WI38 (cell line): ENCODE measurements at regions not wholly inside any gene's neighbourhood (a gene's known extent, or its start where the extent isn't known, plus 50 kb on each side); places are given as distances from the start of the nearest gene placed in this dataset.

Source experiments
- H3K4me3 ChIP-seq: 2 replicates; pipeline ENCODE4 v1.5.1; 2011; ENCODE audit warnings: low read depth, mild to moderate bottlenecking, control low read depth, low read length
- CTCF ChIP-seq: IDR thresholded peaks from 2 replicates; pipeline ENCODE4 v1.5.1; 2012; ENCODE audit warnings: low read depth, mild to moderate bottlenecking, control low read depth, low read length

- no peak for TF ChIP-seq CTCF
- no peak overlapping the region for H3K4me3 ChIP-seq
These were observed 548.8 kb upstream of the ADAMTS5 start for GRCh38 chr21:27515676-27516075.

- no peak overlapping the region for H3K4me3 ChIP-seq
- no peak for TF ChIP-seq CTCF
These were observed 546.9 kb upstream of the ADAMTS5 start for GRCh38 chr21:27513825-27514224.

DNA sequence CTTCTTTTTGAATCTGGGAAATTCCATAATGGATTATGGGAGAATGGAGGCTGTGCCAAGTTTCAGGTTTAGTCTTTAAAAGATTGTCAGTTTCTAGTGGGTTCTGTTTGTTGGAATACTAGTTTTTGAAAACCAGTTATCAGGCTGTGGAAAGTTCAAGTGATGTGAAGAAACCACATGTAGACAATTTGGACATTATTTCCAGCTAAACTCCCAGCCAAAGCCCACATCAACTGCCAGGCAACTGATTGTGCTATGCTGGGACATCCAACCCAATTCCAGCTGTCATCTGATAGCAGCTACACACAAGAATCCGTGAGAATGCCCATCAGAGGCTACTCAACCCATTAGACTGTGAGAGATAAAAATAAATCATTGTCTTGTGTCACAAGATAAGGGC lies 546.1 kb upstream of the ADAMTS5 start:
- TF ChIP-seq CTCF, result no peak
- H3K4me3 ChIP-seq, result no peak overlapping the region

DNA sequence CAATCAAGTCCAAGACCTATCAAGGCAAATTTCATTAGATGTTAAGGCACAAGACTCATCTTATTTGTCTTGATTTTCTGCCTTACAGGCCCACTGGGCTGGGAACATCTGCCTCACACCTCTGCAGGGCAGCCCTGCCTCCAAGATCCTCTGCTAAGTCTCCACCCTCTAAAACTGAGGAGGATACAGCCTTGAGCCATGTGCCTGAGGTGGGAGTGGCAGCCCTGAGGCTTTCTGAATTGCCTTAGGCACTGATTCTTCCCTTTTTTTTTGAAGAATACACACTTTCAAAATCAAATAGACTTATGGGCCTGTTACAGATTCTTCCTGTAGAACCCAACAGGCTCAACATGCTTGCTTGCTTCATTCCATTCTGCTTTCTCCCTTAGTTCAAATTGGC lies 544.3 kb upstream of the ADAMTS5 start:
- TF ChIP-seq CTCF, result no peak
- no peak overlapping the region for H3K4me3 ChIP-seq

- no peak for TF ChIP-seq CTCF
These were observed 540.8 kb upstream of the ADAMTS5 start for GRCh38 chr21:27507695-27508094.

DNA sequence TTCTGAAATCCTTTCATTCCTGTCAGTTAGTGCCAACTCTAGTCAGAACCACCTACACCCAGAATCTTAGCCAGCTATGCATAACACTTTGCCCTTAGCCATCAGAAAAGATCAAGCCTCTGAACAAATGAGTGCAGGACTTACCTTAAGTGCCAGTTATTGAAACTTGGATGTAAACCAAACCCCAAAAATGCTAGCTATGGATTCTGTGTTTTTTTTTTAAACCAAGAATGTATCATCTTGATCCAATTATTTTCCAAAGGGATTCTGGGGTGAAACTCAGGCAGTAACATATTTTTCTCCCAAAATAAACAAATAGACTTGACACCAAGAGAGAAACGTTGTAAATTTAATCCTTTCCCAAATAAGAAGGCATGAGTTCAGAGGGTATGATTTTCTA lies 538.6 kb upstream of the ADAMTS5 start:
- no peak overlapping the region for H3K4me3 ChIP-seq
- no peak for TF ChIP-seq CTCF

More at GRCh38 chr21:27507695-27508094, 540.8 kb upstream of the ADAMTS5 start:
- H3K4me3 ChIP-seq, result no peak overlapping the region

DNA sequence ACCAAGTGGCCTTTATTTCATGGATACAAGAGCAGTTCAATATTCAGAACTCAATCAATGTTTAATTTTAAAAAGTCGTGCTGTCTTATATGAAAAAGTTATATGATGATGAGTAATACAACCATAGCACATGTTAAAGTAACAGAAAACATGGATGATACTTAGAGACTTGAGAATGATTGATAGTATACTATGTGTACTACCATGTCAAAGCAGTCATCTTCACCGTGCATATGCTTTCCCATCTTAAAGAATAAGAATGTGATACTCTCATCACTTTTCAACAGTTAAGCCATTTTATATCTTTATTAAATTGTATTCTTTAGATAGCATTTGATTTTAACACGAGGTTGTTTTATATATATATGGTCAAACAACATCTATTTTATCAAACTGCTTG lies 535.9 kb upstream of the ADAMTS5 start:
- TF ChIP-seq CTCF, result no peak
- H3K4me3 ChIP-seq, result no peak overlapping the region

DNA sequence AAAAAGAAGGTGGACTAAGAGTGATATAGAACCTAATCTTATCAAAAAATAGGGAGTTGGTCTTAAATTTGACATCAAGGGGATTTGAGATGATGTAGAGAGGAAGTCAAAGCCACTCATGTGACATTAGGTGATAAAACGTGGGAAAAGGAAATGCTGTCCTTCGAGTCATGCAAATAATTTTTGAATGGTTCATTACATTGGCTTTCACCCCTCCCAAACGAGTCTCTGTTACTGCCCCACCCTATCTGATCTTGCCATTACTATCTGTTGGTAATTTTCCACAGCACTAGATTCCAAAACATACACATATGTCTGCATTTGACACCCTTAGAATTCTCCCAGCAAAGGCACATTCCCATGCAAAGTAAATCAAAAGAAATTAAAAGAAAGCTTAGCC lies 531.1 kb upstream of the ADAMTS5 start:
- no peak for TF ChIP-seq CTCF

More for the DNA sequence above, 531.1 kb upstream of the ADAMTS5 start:
- no peak overlapping the region for H3K4me3 ChIP-seq
